ENCODE measurements at regions not wholly inside any gene's neighbourhood (a gene's known extent, or its start where the extent isn't known, plus 50 kb on each side); places are given as distances from the start of the nearest gene placed in this dataset.

GRCh38 chr4:27358269-27358668 is 497.6 kb downstream of the STIM2 start:
- Histone ChIP-seq H3K36me3 (ENCODE audit: control insufficient read depth in 3 of 3, insufficient read depth in 3 of 3, low read length in 3 of 3) (no peaks in the 10 kb centered on the region), H3K9me3 (ENCODE audit: control insufficient read depth in 3 of 3, low read length in 3 of 3) (no peaks in the 10 kb centered on the region), H3K4me1 (ENCODE audit: control insufficient read depth in 3 of 3, insufficient read depth in 3 of 3, low read length in 3 of 3) (no peaks in the 10 kb centered on the region), H3K4me3 (ENCODE audit: low read length in 3 of 3) (no peak overlapping the region), H3K27ac (ENCODE audit: low read depth, low read length) (no peak overlapping the region), H3K9ac (ENCODE audit: low read depth in 1 of 3, low read length in 3 of 3) (no peak overlapping the region), H3K27me3 (ENCODE audit: control insufficient read depth in 3 of 3, insufficient read depth in 3 of 3, low read length in 3 of 3) (no peaks in the 10 kb centered on the region)

DNA sequence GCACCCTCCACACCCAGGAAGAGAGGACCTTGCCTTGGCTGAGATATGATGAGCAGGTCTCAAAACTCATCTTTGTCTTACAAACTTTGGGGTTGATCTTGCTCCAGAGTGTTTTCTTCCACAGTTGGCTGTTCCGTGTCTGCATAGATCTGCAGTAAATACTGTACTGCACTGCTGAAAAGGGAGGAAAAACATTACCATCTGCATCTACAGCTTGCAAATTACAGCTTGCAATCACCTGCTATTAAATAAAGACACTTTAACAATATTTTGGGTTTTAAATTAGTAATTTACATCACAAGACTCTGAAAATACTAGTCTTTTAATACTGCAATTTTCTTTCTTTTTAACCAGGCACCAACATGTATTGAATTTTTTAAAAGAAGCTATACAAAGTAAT is 499.5 kb downstream of the STIM2 start:
- Histone ChIP-seq H3K9ac (ENCODE audit: low read depth in 1 of 3, low read length in 3 of 3) (no peak overlapping the region), H3K9me3 (ENCODE audit: control insufficient read depth in 3 of 3, low read length in 3 of 3) (no peaks in the 10 kb centered on the region), H3K4me1 (ENCODE audit: control insufficient read depth in 3 of 3, insufficient read depth in 3 of 3, low read length in 3 of 3) (no peaks in the 10 kb centered on the region), H3K4me3 (ENCODE audit: low read length in 3 of 3) (no peak overlapping the region), H3K36me3 (ENCODE audit: control insufficient read depth in 3 of 3, insufficient read depth in 3 of 3, low read length in 3 of 3) (no peaks in the 10 kb centered on the region), H3K27me3 (ENCODE audit: control insufficient read depth in 3 of 3, insufficient read depth in 3 of 3, low read length in 3 of 3) (no peaks in the 10 kb centered on the region), H3K27ac (ENCODE audit: low read depth, low read length) (no peak overlapping the region)

DNA sequence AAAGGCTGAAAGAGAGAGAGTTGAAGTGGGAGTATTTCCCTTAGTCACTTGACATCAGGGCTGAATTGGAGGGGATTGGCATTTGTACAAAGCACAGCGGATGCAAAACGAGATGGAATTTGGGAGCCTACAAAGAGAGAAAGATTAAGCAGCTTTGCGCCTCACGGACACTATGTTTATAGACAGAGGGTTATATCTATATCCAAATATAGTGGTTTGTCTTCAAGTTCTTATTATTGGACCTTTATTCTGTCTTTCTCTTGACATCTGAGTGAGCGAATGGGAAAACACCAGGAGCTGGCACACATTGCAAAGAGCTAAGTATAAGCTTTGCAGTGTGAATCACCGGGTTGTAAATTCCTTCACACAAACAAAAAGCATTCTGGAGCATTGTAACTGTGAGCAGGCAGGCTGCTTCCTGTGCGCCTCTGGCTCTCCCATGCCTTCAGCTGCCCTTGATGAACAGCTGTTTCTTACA is 500.2 kb downstream of the STIM2 start:
- H3K4me1 ChIP-seq (ENCODE audit: control insufficient read depth in 3 of 3, insufficient read depth in 3 of 3, low read length in 3 of 3) = no peaks in the 10 kb centered on the region
- H3K9me3 ChIP-seq (ENCODE audit: control insufficient read depth in 3 of 3, low read length in 3 of 3) = no peaks in the 10 kb centered on the region
- H3K9ac ChIP-seq (ENCODE audit: low read depth in 1 of 3, low read length in 3 of 3) = no peak overlapping the region
- no peaks in the 10 kb centered on the region for H3K27me3 ChIP-seq (ENCODE audit: control insufficient read depth in 3 of 3, insufficient read depth in 3 of 3, low read length in 3 of 3)
- no peak overlapping the region for H3K4me3 ChIP-seq (ENCODE audit: low read length in 3 of 3)
- no peaks in the 10 kb centered on the region for H3K36me3 ChIP-seq (ENCODE audit: control insufficient read depth in 3 of 3, insufficient read depth in 3 of 3, low read length in 3 of 3)
- no peak overlapping the region for H3K27ac ChIP-seq (ENCODE audit: low read depth, low read length)

- H3K27ac ChIP-seq (ENCODE audit: low read depth, low read length) = no peak overlapping the region
- H3K9ac ChIP-seq (ENCODE audit: low read depth in 1 of 3, low read length in 3 of 3) = no peak overlapping the region
- H3K4me1 ChIP-seq (ENCODE audit: control insufficient read depth in 3 of 3, insufficient read depth in 3 of 3, low read length in 3 of 3) = no peaks in the 10 kb centered on the region
- H3K27me3 ChIP-seq (ENCODE audit: control insufficient read depth in 3 of 3, insufficient read depth in 3 of 3, low read length in 3 of 3) = no peaks in the 10 kb centered on the region
- no peak overlapping the region for H3K4me3 ChIP-seq (ENCODE audit: low read length in 3 of 3)
- H3K36me3 ChIP-seq (ENCODE audit: control insufficient read depth in 3 of 3, insufficient read depth in 3 of 3, low read length in 3 of 3) = no peaks in the 10 kb centered on the region
- no peaks in the 10 kb centered on the region for H3K9me3 ChIP-seq (ENCODE audit: control insufficient read depth in 3 of 3, low read length in 3 of 3)
Observed at GRCh38 chr4:27364509-27364908, 503.9 kb downstream of the STIM2 start.

DNA sequence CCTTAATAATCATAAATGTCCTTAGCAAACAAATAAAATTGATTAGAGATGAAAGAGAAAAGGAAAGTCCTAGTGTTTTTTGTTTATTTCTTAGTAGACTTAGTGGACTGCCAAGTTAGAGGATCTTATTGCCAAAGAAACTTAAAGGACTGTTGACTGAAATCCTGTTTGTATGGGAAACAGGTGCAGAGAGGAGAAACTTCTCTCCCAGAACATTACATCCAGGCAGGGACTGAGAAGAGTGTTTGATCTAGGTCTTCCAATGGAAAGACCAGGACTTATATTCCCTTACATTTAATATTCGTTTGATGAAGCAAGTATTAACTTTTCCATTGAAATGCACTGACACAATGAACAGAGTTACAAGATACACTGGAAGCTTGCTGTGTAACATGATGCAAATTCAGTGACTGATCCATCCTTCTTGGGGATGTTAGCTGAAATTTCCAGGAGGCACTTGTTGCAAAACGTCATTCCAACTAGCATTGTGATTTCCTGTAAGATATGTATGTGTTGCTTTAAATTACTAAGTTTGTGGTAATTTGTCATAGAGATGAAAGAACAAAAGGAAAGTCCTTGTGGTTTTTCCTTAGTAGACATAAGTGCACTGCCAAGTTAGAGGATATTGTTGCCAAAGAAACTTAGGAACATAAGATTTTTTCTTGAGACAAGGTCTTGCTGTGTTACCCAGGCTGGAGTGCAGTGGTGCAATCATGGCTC is 505.6 kb downstream of the STIM2 start:
- Histone ChIP-seq H3K27me3 (ENCODE audit: control insufficient read depth in 3 of 3, insufficient read depth in 3 of 3, low read length in 3 of 3) (no peaks in the 10 kb centered on the region), H3K27ac (ENCODE audit: low read depth, low read length) (no peak overlapping the region), H3K36me3 (ENCODE audit: control insufficient read depth in 3 of 3, insufficient read depth in 3 of 3, low read length in 3 of 3) (no peaks in the 10 kb centered on the region)

GRCh38 chr4:27368781-27369180 is 508.1 kb downstream of the STIM2 start:
- no peaks in the 10 kb centered on the region for H3K4me1 ChIP-seq (ENCODE audit: control insufficient read depth in 3 of 3, insufficient read depth in 3 of 3, low read length in 3 of 3)

More for the DNA sequence above, 505.6 kb downstream of the STIM2 start:
- no peaks in the 10 kb centered on the region for H3K9me3 ChIP-seq (ENCODE audit: control insufficient read depth in 3 of 3, low read length in 3 of 3)
- no peak overlapping the region for H3K9ac ChIP-seq (ENCODE audit: low read depth in 1 of 3, low read length in 3 of 3)
- no peak overlapping the region for H3K4me3 ChIP-seq (ENCODE audit: low read length in 3 of 3)
- no peaks in the 10 kb centered on the region for H3K4me1 ChIP-seq (ENCODE audit: control insufficient read depth in 3 of 3, insufficient read depth in 3 of 3, low read length in 3 of 3)

DNA sequence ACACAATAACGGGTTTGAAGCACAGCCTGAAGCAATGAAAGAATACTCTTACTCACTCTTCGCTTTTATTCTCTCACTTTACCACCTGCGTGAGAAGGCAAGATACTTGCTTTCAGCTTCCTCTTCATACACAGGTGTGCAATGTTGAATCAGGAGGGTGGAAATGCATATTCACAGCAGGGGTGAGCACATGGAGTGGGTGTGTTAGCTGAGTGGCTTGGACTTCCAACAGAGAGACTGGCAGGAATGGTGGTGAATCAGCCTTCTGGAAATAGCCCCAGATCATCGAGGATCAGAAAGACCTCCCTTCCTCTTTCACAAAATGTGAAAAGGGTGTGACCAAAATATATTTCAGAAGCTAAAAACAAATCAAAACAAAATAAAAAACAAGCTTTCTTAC is 521.2 kb downstream of the STIM2 start:
- Histone ChIP-seq H3K4me1 (ENCODE audit: control insufficient read depth in 3 of 3, insufficient read depth in 3 of 3, low read length in 3 of 3) (no peaks in the 10 kb centered on the region), H3K4me3 (ENCODE audit: low read length in 3 of 3) (no peak overlapping the region), H3K27me3 (ENCODE audit: control insufficient read depth in 3 of 3, insufficient read depth in 3 of 3, low read length in 3 of 3) (no peaks in the 10 kb centered on the region), H3K27ac (ENCODE audit: low read depth, low read length) (no peak overlapping the region), H3K9ac (ENCODE audit: low read depth in 1 of 3, low read length in 3 of 3) (no peak overlapping the region), H3K36me3 (ENCODE audit: control insufficient read depth in 3 of 3, insufficient read depth in 3 of 3, low read length in 3 of 3) (no peaks in the 10 kb centered on the region), H3K9me3 (ENCODE audit: control insufficient read depth in 3 of 3, low read length in 3 of 3) (peaks cover 0 to 2% (median 0%) of the 10 kb centered on the region in 3 donors)

More at GRCh38 chr4:27368781-27369180, 508.1 kb downstream of the STIM2 start:
- Histone ChIP-seq H3K27me3 (ENCODE audit: control insufficient read depth in 3 of 3, insufficient read depth in 3 of 3, low read length in 3 of 3) (no peaks in the 10 kb centered on the region), H3K9ac (ENCODE audit: low read depth in 1 of 3, low read length in 3 of 3) (no peak overlapping the region), H3K27ac (ENCODE audit: low read depth, low read length) (no peak overlapping the region), H3K4me3 (ENCODE audit: low read length in 3 of 3) (no peak overlapping the region), H3K36me3 (ENCODE audit: control insufficient read depth in 3 of 3, insufficient read depth in 3 of 3, low read length in 3 of 3) (no peaks in the 10 kb centered on the region), H3K9me3 (ENCODE audit: control insufficient read depth in 3 of 3, low read length in 3 of 3) (no peaks in the 10 kb centered on the region)

GRCh38 chr4:27387711-27388110 is 527.1 kb downstream of the STIM2 start:
- Histone ChIP-seq H3K36me3 (ENCODE audit: control insufficient read depth in 3 of 3, insufficient read depth in 3 of 3, low read length in 3 of 3) (no peaks in the 10 kb centered on the region), H3K27me3 (ENCODE audit: control insufficient read depth in 3 of 3, insufficient read depth in 3 of 3, low read length in 3 of 3) (no peaks in the 10 kb centered on the region), H3K27ac (ENCODE audit: low read depth, low read length) (no peak overlapping the region), H3K9ac (ENCODE audit: low read depth in 1 of 3, low read length in 3 of 3) (no peak overlapping the region), H3K4me3 (ENCODE audit: low read length in 3 of 3) (no peak overlapping the region), H3K9me3 (ENCODE audit: control insufficient read depth in 3 of 3, low read length in 3 of 3) (peaks cover 0 to 2% (median 0%) of the 10 kb centered on the region in 3 donors), H3K4me1 (ENCODE audit: control insufficient read depth in 3 of 3, insufficient read depth in 3 of 3, low read length in 3 of 3) (no peaks in the 10 kb centered on the region)

GRCh38 chr4:27397886-27398285 is 537.2 kb downstream of the STIM2 start:
- Histone ChIP-seq H3K27ac (ENCODE audit: low read depth, low read length) (no peak overlapping the region), H3K9me3 (ENCODE audit: control insufficient read depth in 3 of 3, low read length in 3 of 3) (no peaks in the 10 kb centered on the region), H3K9ac (ENCODE audit: low read depth in 1 of 3, low read length in 3 of 3) (no peak overlapping the region), H3K27me3 (ENCODE audit: control insufficient read depth in 3 of 3, insufficient read depth in 3 of 3, low read length in 3 of 3) (no peaks in the 10 kb centered on the region), H3K4me1 (ENCODE audit: control insufficient read depth in 3 of 3, insufficient read depth in 3 of 3, low read length in 3 of 3) (no peaks in the 10 kb centered on the region), H3K4me3 (ENCODE audit: low read length in 3 of 3) (no peak overlapping the region), H3K36me3 (ENCODE audit: control insufficient read depth in 3 of 3, insufficient read depth in 3 of 3, low read length in 3 of 3) (no peaks in the 10 kb centered on the region)

GRCh38 chr4:27398631-27399310 is 538.1 kb downstream of the STIM2 start:
- no peaks in the 10 kb centered on the region for H3K9me3 ChIP-seq (ENCODE audit: control insufficient read depth in 3 of 3, low read length in 3 of 3)
- H3K27me3 ChIP-seq (ENCODE audit: control insufficient read depth in 3 of 3, insufficient read depth in 3 of 3, low read length in 3 of 3) = no peaks in the 10 kb centered on the region
- no peak overlapping the region for H3K27ac ChIP-seq (ENCODE audit: low read depth, low read length)
- no peaks in the 10 kb centered on the region for H3K36me3 ChIP-seq (ENCODE audit: control insufficient read depth in 3 of 3, insufficient read depth in 3 of 3, low read length in 3 of 3)
- no peaks in the 10 kb centered on the region for H3K4me1 ChIP-seq (ENCODE audit: control insufficient read depth in 3 of 3, insufficient read depth in 3 of 3, low read length in 3 of 3)
- no peak overlapping the region for H3K4me3 ChIP-seq (ENCODE audit: low read length in 3 of 3)
- H3K9ac ChIP-seq (ENCODE audit: low read depth in 1 of 3, low read length in 3 of 3) = no peak overlapping the region
